ENCODE measurements at regions not wholly inside any gene's neighbourhood (a gene's known extent, or its start where the extent isn't known, plus 50 kb on each side); places are given as distances from the start of the nearest gene placed in this dataset.

- FAIRE-seq (no peak), DNase-seq (ENCODE audit: low read depth) (no peak)
- Mint-ChIP-seq H3K27ac (ENCODE audit: unreplicated experiment) (no peak overlapping the region), H3K27me3 (ENCODE audit: low read depth, unreplicated experiment) (peaks cover 2% of the 10 kb centered on the region), H3K4me1 (ENCODE audit: low read depth, unreplicated experiment) (peaks cover 14% of the 10 kb centered on the region), H3K36me3 (ENCODE audit: low read depth, unreplicated experiment) (peaks cover 2% of the 10 kb centered on the region), H3K4me3 (ENCODE audit: unreplicated experiment) (no peak overlapping the region), H3K9me3 (ENCODE audit: unreplicated experiment) (no peaks in the 10 kb centered on the region)
- Histone ChIP-seq H3K27me3 (ENCODE audit: insufficient read depth, low read length) (no peaks in the 10 kb centered on the region), H3K4me1 (ENCODE audit: insufficient read depth, low read length) (no peaks in the 10 kb centered on the region), H3K4me2 (ENCODE audit: low read length) (no peak overlapping the region), H3K79me2 (ENCODE audit: insufficient read depth, low read length) (no peaks in the 10 kb centered on the region), H3K9me3 (ENCODE audit: insufficient read depth, low read depth, low read length) (no peaks in the 10 kb centered on the region), H3K4me3 (ENCODE audit: insufficient read depth, low read depth, low read length) (no peak overlapping the region), H3K36me3 (ENCODE audit: insufficient read depth, low read length) (no peaks in the 10 kb centered on the region), H3K9ac (ENCODE audit: low read length) (no peak overlapping the region), H2AFZ (ENCODE audit: low read depth, low read length) (no peak overlapping the region), H4K20me1 (ENCODE audit: insufficient read depth, low read length) (no peaks in the 10 kb centered on the region), H3K27ac (ENCODE audit: low read depth, low read length) (no peak overlapping the region)
- TF ChIP-seq, protein P1, sequence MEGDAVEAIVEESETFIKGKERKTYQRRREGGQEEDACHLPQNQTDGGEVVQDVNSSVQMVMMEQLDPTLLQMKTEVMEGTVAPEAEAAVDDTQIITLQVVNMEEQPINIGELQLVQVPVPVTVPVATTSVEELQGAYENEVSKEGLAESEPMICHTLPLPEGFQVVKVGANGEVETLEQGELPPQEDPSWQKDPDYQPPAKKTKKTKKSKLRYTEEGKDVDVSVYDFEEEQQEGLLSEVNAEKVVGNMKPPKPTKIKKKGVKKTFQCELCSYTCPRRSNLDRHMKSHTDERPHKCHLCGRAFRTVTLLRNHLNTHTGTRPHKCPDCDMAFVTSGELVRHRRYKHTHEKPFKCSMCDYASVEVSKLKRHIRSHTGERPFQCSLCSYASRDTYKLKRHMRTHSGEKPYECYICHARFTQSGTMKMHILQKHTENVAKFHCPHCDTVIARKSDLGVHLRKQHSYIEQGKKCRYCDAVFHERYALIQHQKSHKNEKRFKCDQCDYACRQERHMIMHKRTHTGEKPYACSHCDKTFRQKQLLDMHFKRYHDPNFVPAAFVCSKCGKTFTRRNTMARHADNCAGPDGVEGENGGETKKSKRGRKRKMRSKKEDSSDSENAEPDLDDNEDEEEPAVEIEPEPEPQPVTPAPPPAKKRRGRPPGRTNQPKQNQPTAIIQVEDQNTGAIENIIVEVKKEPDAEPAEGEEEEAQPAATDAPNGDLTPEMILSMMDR (IDR thresholded peaks at IDR 0.05; ENCODE audit: insufficient read depth, low read depth, low read length), result no peak
- no peak for TF ChIP-seq EZH2 (IDR thresholded peaks at IDR 0.05; ENCODE audit: insufficient read depth, low read length)
These were observed 233.8 kb upstream of the LYZL1 start for GRCh38 chr10:29055101-29055500.

- no peaks in the 10 kb centered on the region for H3K9me3 ChIP-seq (ENCODE audit: insufficient read depth, low read depth, low read length)
- Mint-ChIP-seq H3K27me3 (ENCODE audit: low read depth, unreplicated experiment) (peaks cover 1% of the 10 kb centered on the region), H3K4me1 (ENCODE audit: low read depth, unreplicated experiment) (peaks cover 14% of the 10 kb centered on the region)
These were observed 232.1 kb upstream of the LYZL1 start for GRCh38 chr10:29056729-29057128.

GRCh38 chr10:29057822-29058331, 231.0 kb upstream of the LYZL1 start:
- no peaks in the 10 kb centered on the region for H3K27me3 Mint-ChIP-seq (ENCODE audit: low read depth, unreplicated experiment)
- no peak for TF ChIP-seq EZH2 (IDR thresholded peaks at IDR 0.05; ENCODE audit: insufficient read depth, low read length)
- TF ChIP-seq, protein P1 (IDR thresholded peaks at IDR 0.05; ENCODE audit: insufficient read depth, low read depth, low read length), result no peak
- peak overlapping the region; percentile 1 for H2AFZ ChIP-seq (ENCODE audit: low read depth, low read length)
- peaks cover 2% of the 10 kb centered on the region for H3K36me3 Mint-ChIP-seq (ENCODE audit: low read depth, unreplicated experiment)
- no peak overlapping the region for H3K4me3 ChIP-seq (ENCODE audit: insufficient read depth, low read depth, low read length)
- no peaks in the 10 kb centered on the region for H4K20me1 ChIP-seq (ENCODE audit: insufficient read depth, low read length)
- no peaks in the 10 kb centered on the region for H3K9me3 ChIP-seq (ENCODE audit: insufficient read depth, low read depth, low read length)
- H3K9me3 Mint-ChIP-seq (ENCODE audit: unreplicated experiment), result no peaks in the 10 kb centered on the region
- peak overlapping the region; percentile 6 for H3K27ac Mint-ChIP-seq (ENCODE audit: unreplicated experiment)
- H3K27ac ChIP-seq (ENCODE audit: low read depth, low read length), result no peak overlapping the region
- H3K36me3 ChIP-seq (ENCODE audit: insufficient read depth, low read length), result no peaks in the 10 kb centered on the region
- DNase-seq (ENCODE audit: low read depth) (peak; percentile 62), FAIRE-seq (no peak)
- H3K4me2 ChIP-seq (ENCODE audit: low read length), result peak overlapping the region; percentile 49
- peaks cover 14% of the 10 kb centered on the region for H3K4me1 Mint-ChIP-seq (ENCODE audit: low read depth, unreplicated experiment)
- H3K79me2 ChIP-seq (ENCODE audit: insufficient read depth, low read length), result no peaks in the 10 kb centered on the region
- H3K4me3 Mint-ChIP-seq (ENCODE audit: unreplicated experiment), result no peak overlapping the region
- H3K9ac ChIP-seq (ENCODE audit: low read length), result no peak overlapping the region
- H3K4me1 ChIP-seq (ENCODE audit: insufficient read depth, low read length), result no peaks in the 10 kb centered on the region
- no peaks in the 10 kb centered on the region for H3K27me3 ChIP-seq (ENCODE audit: insufficient read depth, low read length)

More at GRCh38 chr10:29056729-29057128, 232.1 kb upstream of the LYZL1 start:
- DNase-seq (ENCODE audit: low read depth) (no peak), FAIRE-seq (no peak)
- no peak overlapping the region for H3K4me2 ChIP-seq (ENCODE audit: low read length)
- no peak overlapping the region for H3K27ac ChIP-seq (ENCODE audit: low read depth, low read length)
- H3K9ac ChIP-seq (ENCODE audit: low read length), result no peak overlapping the region
- no peaks in the 10 kb centered on the region for H4K20me1 ChIP-seq (ENCODE audit: insufficient read depth, low read length)
- no peaks in the 10 kb centered on the region for H3K4me1 ChIP-seq (ENCODE audit: insufficient read depth, low read length)
- Mint-ChIP-seq H3K36me3 (ENCODE audit: low read depth, unreplicated experiment) (peaks cover 2% of the 10 kb centered on the region), H3K9me3 (ENCODE audit: unreplicated experiment) (no peaks in the 10 kb centered on the region), H3K4me3 (ENCODE audit: unreplicated experiment) (no peak overlapping the region), H3K27ac (ENCODE audit: unreplicated experiment) (no peak overlapping the region)
- no peak overlapping the region for H2AFZ ChIP-seq (ENCODE audit: low read depth, low read length)
- no peaks in the 10 kb centered on the region for H3K36me3 ChIP-seq (ENCODE audit: insufficient read depth, low read length)
- no peaks in the 10 kb centered on the region for H3K79me2 ChIP-seq (ENCODE audit: insufficient read depth, low read length)
- TF ChIP-seq, protein P1 (IDR thresholded peaks at IDR 0.05; ENCODE audit: insufficient read depth, low read depth, low read length), result no peak
- no peak for TF ChIP-seq EZH2 (IDR thresholded peaks at IDR 0.05; ENCODE audit: insufficient read depth, low read length)
- no peaks in the 10 kb centered on the region for H3K27me3 ChIP-seq (ENCODE audit: insufficient read depth, low read length)
- H3K4me3 ChIP-seq (ENCODE audit: insufficient read depth, low read depth, low read length), result no peak overlapping the region
